ENCODE measurements at regions not wholly inside any gene's neighbourhood (a gene's known extent, or its start where the extent isn't known, plus 50 kb on each side); places are given as distances from the start of the nearest gene placed in this dataset.

DNA sequence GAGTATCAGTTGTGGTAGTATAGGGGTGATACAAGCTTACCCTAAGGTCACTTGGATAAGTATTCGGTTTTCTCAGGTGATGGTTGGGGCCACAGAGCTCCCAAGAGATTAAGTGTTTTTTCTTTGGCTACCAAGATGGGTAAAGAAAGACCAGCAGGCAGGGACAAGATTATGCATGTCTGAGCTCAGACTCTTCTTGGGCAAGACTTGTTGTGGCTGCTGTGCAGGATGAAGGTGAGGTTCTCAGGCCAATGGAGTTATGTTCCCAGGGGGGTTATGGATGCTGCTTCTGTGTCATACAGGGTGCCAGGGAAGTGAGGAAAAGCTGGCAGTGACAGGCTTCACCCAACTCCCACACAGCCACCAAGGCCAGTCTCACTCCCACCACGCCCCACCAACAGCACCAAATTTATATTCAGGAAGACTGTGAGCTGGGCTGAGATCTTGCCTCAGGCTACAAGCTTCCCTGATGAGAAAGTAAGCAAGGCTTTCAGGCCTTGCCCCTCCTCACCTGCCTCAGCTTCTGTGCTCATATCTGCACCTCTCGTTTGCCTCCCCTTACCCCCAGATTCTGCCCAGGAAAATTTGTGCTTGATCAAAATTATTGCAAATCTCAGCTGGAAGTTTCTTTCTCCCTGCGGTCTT lies 511.8 kb upstream of the SLITRK1 start:
- DNase-seq: no peak

DNA sequence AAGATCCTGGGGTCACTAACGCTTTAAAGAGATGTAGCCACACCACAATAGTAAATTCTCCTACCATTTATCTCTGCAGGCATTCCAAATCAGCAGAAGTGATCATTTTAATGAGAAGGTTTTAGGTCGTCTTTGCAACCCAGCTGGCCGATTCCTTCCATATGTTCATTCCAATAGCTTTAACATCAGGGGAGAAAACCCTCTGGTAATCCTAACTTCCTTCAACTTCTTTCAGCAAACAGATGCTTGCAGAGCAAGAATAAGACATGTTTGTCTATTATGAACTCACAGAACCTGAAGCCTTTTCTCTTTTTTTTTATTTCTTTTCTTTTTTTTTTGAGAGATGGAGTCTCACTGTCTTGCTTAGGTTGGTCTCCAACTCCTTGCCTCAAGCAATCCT lies 498.6 kb upstream of the SLITRK1 start:
- no peak for DNase-seq

DNA sequence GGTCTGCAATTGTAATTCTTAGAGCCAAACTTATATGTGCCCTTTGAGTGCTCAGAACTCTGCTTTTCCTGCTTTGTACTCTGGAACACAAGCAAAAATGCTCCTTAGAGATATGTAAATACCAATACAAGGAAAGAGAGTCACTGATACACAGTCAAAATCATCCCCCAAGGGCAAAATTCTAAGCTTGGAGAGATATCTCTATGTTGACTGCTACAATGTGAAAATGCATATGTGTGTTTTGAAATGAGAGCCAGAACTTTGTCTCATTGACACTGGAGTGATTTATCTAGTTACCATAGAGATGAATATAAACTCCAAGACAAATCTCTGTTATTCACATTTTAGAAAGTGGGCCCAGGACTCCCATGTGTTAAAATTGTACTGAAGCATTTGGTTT lies 494.8 kb upstream of the SLITRK1 start:
- DNase-seq: no peak

DNA sequence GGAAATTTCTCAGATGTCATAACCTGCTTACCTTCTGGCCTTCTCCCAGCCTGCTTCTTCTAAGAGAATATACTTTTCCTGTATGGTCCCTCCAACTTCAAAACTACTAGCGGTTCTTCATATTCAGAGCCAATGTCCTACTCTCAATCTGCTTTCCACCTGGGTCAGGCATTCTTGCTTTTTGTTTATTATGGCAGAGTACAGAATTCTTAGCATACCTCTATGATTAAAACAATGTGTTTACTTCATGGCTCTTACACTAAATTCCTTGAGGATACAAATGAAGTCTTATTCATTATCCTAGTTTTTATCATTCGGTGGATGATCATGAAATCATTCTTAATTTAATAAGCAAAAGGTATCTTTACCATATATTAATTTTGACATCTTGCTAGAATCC lies 484.2 kb upstream of the SLITRK1 start:
- no peak for DNase-seq

GRCh38 chr13:84362777-84363176 lies 480.5 kb upstream of the SLITRK1 start:
- DNase-seq: no peak

DNA sequence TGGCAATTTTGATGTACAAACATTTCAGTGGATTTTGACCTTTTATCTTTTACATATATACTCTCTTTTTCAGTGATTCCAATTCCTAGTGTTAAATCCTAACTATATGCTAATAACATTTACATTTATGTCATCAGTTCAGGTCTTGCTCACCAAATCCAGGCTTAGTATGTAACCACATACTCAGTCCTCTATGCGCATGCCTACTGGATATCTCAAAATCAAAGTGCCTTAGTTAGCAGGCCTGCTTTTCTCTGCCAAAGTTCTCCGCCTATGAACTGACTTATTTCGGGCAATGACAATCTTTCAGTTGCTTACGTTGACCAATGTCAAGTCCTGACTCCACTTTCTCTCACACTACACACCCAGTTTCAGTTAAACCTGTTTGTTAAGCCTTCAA lies 478.5 kb upstream of the SLITRK1 start:
- DNase-seq: no peak

- no peak for DNase-seq
Observed at GRCh38 chr13:84358601-84359000, 476.3 kb upstream of the SLITRK1 start.

GRCh38 chr13:84352946-84353345 lies 470.7 kb upstream of the SLITRK1 start:
- DNase-seq: no peak

DNA sequence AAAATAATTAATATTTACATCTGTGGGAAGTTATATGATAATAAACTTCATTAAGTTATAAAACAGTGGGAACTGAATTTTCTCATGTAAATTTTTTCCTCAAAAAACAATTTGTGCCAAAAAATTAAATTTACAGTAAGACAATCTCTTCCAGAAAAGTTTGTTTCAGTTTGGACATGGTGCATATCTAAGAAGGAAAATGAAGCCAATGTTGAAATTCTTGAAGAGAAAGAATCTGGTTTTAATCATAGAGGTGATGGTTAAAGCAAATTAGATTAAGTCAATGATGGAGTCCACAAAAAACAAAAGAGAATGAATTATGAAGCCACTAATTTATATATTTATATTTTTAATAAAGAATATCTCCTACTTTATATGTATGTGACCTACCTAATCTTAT lies 457.2 kb upstream of the SLITRK1 start:
- DNase-seq: no peak

GRCh38 chr13:84332346-84332745 lies 450.1 kb upstream of the SLITRK1 start:
- DNase-seq: no peak

GRCh38 chr13:84315527-84315926 lies 433.3 kb upstream of the SLITRK1 start:
- DNase-seq: no peak

DNA sequence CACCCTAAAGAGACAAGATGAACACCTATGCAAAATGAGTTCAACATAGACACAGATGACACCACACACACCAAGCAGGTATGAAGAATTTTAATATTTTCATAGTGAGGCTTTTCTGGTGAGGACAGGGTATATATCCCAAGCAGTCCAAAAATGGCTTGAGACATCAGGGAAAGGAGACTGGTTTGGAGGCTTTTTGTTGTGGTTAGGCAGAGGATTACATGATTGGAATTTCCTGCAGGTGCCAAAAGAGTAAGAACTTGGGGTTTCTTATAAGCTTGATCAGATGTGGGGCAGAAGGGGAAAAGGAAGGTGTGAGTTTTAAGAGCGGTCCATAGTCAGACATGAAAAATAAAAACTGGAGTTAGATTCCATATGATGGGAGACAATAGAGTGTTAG lies 420.8 kb upstream of the SLITRK1 start:
- DNase-seq: no peak

GRCh38 chr13:84297251-84297650 lies 415.0 kb upstream of the SLITRK1 start:
- no peak for DNase-seq

- no peak for DNase-seq
Observed at GRCh38 chr13:84296401-84296800, 414.1 kb upstream of the SLITRK1 start.

- no peak for DNase-seq
Observed at GRCh38 chr13:84294576-84294975, 412.3 kb upstream of the SLITRK1 start.

GRCh38 chr13:84290386-84290785 lies 408.1 kb upstream of the SLITRK1 start:
- DNase-seq: no peak

- no peak for DNase-seq
Observed at GRCh38 chr13:84279166-84279565, 396.9 kb upstream of the SLITRK1 start.

- DNase-seq: no peak
Observed at GRCh38 chr13:84272877-84273562, 390.7 kb upstream of the SLITRK1 start.

DNA sequence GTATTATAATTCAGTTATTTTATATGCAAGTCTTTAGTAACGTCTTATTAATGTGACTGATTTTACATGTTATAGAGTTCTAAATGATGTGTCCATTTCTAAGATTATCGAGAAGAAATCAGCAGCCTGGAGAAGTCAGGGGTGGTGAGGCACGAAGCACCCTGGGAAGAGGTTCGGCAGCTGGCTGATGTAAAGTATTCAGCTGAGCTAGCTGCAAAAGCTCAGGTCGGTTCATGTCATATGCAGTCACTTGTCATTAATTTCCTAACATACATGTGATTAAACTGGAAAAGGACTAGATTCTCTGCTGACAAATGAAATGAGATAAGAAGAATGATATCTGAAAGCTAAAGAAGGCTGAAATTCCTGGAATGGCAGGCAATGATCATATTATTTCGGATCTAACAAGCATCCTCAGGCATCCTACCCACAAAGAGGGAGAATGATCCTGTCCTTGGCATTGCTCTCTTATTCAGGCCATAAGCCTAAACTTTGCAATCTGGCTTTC lies 383.0 kb upstream of the SLITRK1 start:
- no peak for DNase-seq

- no peak for DNase-seq
Observed at GRCh38 chr13:84263354-84264069, 381.2 kb upstream of the SLITRK1 start.

- DNase-seq: no peak
Observed at GRCh38 chr13:84255226-84255797, 373.0 kb upstream of the SLITRK1 start.

GRCh38 chr13:84249463-84249862 lies 367.2 kb upstream of the SLITRK1 start:
- DNase-seq: no peak

DNA sequence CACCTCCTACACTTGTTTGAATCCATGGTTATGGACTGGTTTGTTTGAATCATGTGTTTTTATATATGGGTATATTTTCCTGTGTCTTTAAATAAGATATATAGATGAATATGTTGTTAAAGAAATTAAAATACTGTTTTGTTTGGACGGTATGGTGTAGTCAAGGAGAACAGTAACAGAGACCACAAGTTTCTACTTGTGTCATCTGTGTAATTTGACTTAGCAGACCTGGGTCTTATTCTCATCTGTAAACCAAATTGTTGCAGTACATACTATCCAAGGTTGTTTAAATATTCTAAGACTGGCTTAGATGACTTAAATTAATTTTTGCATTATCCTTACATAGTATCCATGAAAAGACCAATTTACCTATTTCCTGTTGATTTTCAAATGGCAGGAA lies 361.1 kb upstream of the SLITRK1 start:
- no peak for DNase-seq

GRCh38 chr13:84239032-84239431 lies 356.8 kb upstream of the SLITRK1 start:
- DNase-seq: no peak

All from DMS153 (cell line).